ENCODE measurements at regions not wholly inside any gene's neighbourhood (a gene's known extent, or its start where the extent isn't known, plus 50 kb on each side); places are given as distances from the start of the nearest gene placed in this dataset.

GRCh38 chr5:115469904-115470516, 74.6 kb downstream of the FEM1C start:
- WGBS, 2 experiments (ENCODE audit: extremely low coverage in 2 of 2, insufficient read length in 1 of 2) = 100% methylated on average over 3 of the region's 8 CpGs; no CpG with 5 or more reads in 1 of the 2 experiments
- Histone ChIP-seq H3K27me3 (ENCODE audit: control insufficient read depth, insufficient read depth, low read length) (no peaks in the 10 kb centered on the region), H3K4ac (ENCODE audit: low read depth, low read length) (no peak overlapping the region), H3K23ac (ENCODE audit: low read depth, low read length) (no peak overlapping the region), H4K20me1 (ENCODE audit: insufficient read depth, low read length) (no peaks in the 10 kb centered on the region), H3K56ac (ENCODE audit: extremely low read depth, insufficient read depth, low read length) (no peak overlapping the region), H2BK5ac (ENCODE audit: low read depth, low read length, poor library complexity, severe bottlenecking) (no peak overlapping the region), H4K91ac (ENCODE audit: insufficient read depth, low read depth, low read length) (no peak overlapping the region), H3K9me1 (ENCODE audit: insufficient read depth, low read length) (no peaks in the 10 kb centered on the region), H3K79me1 (ENCODE audit: low read depth in 1 of 2, low read length in 2 of 2) (no peaks in the 10 kb centered on the region), H3K4me2 (ENCODE audit: low read depth, low read length) (no peak overlapping the region), H3K36me3 (ENCODE audit: control insufficient read depth, insufficient read depth, low read length) (no peaks in the 10 kb centered on the region), H3K4me3 (ENCODE audit: insufficient read depth, low read depth, low read length) (no peak overlapping the region), H2AFZ (replicated peaks; ENCODE audit: low read length, poor library complexity) (no peak overlapping the region), H2BK20ac (ENCODE audit: low read depth, low read length) (no peak overlapping the region), H4K5ac (ENCODE audit: low read depth, low read length) (no peak overlapping the region), H3K27ac (ENCODE audit: insufficient read depth, low read length) (no peak overlapping the region), H3K18ac (ENCODE audit: low read depth, low read length) (no peak overlapping the region), H2BK15ac (ENCODE audit: low read depth, low read length) (no peak overlapping the region), H3K9ac (ENCODE audit: low read depth, low read length) (no peak overlapping the region), H3K14ac (replicated peaks; ENCODE audit: low read depth, low read length) (no peak overlapping the region), H3K9me3 (ENCODE audit: control insufficient read depth, insufficient read depth, low read length) (no peaks in the 10 kb centered on the region), H2BK120ac (ENCODE audit: low read depth, low read length) (no peak overlapping the region), H3K4me1 (ENCODE audit: control insufficient read depth, insufficient read depth, low read length) (peaks cover 2% of the 10 kb centered on the region; the same call in 1 of the 2 replicates), H2AK5ac (ENCODE audit: low read depth, low read length) (no peak overlapping the region), H2AK9ac (replicated peaks; ENCODE audit: low read depth, low read length, poor library complexity) (peak overlapping the region; percentile 48), H4K8ac (ENCODE audit: low read depth in 2 of 2, low read length in 2 of 2) (no peak overlapping the region)
- in situ Hi-C loops (cut with MboI; ENCODE audit: low sequenced_read_pairs) = no loop called here
- ChIA-PET POLR2A (ENCODE audit: unreplicated experiment) (interaction anchor here (0.6 kb wide), 1 partner anchor 34 kb away, joined by 3 read pairs; no protein-coding TSS in a partner anchor), CTCF (no interaction called here)
- ATAC-seq (ENCODE audit: low read depth) (no peak), DNase-seq (no peak)
- no TSS peak for BruUV-seq (replicated peaks)
- dilution Hi-C loops (cut with HindIII; ENCODE audit: low sequenced_read_pairs, unreplicated experiment) = no loop called here
- TF ChIP-seq BHLHE40 (IDR thresholded peaks at IDR 0.05; ENCODE audit: low read depth, low read length) (no peak), MXI1 (IDR thresholded peaks at IDR 0.05; ENCODE audit: borderline replicate concordance, low read depth, low read length) (no peak), USF2 (IDR thresholded peaks at IDR 0.05; ENCODE audit: low read depth, low read length) (no peak), CEBPB (IDR thresholded peaks at IDR 0.05; ENCODE audit: low read depth, low read length) (no peak), MAZ (IDR thresholded peaks at IDR 0.05; ENCODE audit: borderline replicate concordance, low read depth, low read length) (no peak), RFX5 (IDR thresholded peaks at IDR 0.05; ENCODE audit: low read depth, low read length) (no peak), SMC3 (IDR thresholded peaks at IDR 0.05; ENCODE audit: low read depth, low read length) (no peak), RCOR1 (IDR thresholded peaks at IDR 0.05; ENCODE audit: insufficient replicate concordance, low read length) (no peak), FOS (IDR thresholded peaks at IDR 0.05; ENCODE audit: low read depth, low read length) (no peak), MAFK (IDR thresholded peaks at IDR 0.05; ENCODE audit: low read depth, low read length) (no peak), ELK1 (IDR thresholded peaks at IDR 0.05; ENCODE audit: borderline replicate concordance, low read depth, low read length) (no peak), POLR2A (IDR thresholded peaks at IDR 0.05; ENCODE audit: low read depth, low read length) (no peak), CTCF (conservative IDR thresholded peaks at IDR 0.05; ENCODE audit: low read depth, low read length) (no peak), RAD21 (IDR thresholded peaks at IDR 0.05; ENCODE audit: low read length) (no peak), NFE2L2 (IDR thresholded peaks at IDR 0.05; ENCODE audit: low read depth, low read length) (no peak), CHD1 (IDR thresholded peaks at IDR 0.05; ENCODE audit: low read depth, low read length) (no peak)
- intact Hi-C loops (cut with micrococcal nuclease) = no loop called here

Measured in IMR-90 (cell line).